Caco-2 (cell line): ENCODE measurements at regions not wholly inside any gene's neighbourhood (a gene's known extent, or its start where the extent isn't known, plus 50 kb on each side); places are given as distances from the start of the nearest gene placed in this dataset.

Experiments
- BruUV-seq: library from RNA; stranded (reverse); fragments of 400-500 nt; replicated peaks from 2 replicates; lab custom pipeline; 2021; lab: Mats Ljungman, UMichigan
- CTCF ChIA-PET: fragments of 300-600 bp; sonication (Branson Sonifier 250); formaldehyde crosslinking; loops from one replicate; lab custom pipeline; 2022; ENCODE audit warnings: antibody characterized with exemption; lab: Charles Lee
- POLR2A ChIA-PET: fragments of 300-600 bp; sonication (Branson Sonifier 250); formaldehyde crosslinking; loops from one replicate; lab custom pipeline; 2022; ENCODE audit warnings: antibody characterized with exemption; lab: Charles Lee
- DNase-seq, 2 experiments: peaks; one replicate each; pipeline versions ENCODE4 v3.0.0 to v3.0.0-alpha.2; 2020 to 2022
- H3K27me3 ChIP-seq: replicated peaks from 2 replicates; pipeline ENCODE4 v1.6.0; 2011; ENCODE audit warnings: low read length; ENCODE audit not compliant: control insufficient read depth, insufficient read depth
- H3K36me3 ChIP-seq: 2 replicates; pipeline ENCODE4 v1.5.1; 2011; ENCODE audit warnings: low read length; ENCODE audit not compliant: control insufficient read depth, insufficient read depth
- H3K4me1 ChIP-seq: fragments of 250-450 bp; sonication (Bioruptor Pico); 2 replicates; pipeline ENCODE4 v1.5.1; 2020; ENCODE audit warnings: mild to moderate bottlenecking
- H3K4me3 ChIP-seq: 2 replicates; pipeline ENCODE4 v1.5.1; 2011; ENCODE audit warnings: low read depth, mild to moderate bottlenecking, control low read depth, low read length
- H3K9me3 ChIP-seq: fragments of 250-450 bp; sonication (Bioruptor Pico); 2 replicates; pipeline ENCODE4 v1.5.1; 2020; ENCODE audit warnings: mild to moderate bottlenecking, moderate library complexity
- H3K27ac Mint-ChIP-seq: one replicate; pipeline ENCODE4 v1.8.0; 2022; ENCODE audit warnings: mixed read lengths; ENCODE audit not compliant: unreplicated experiment
- H3K27me3 Mint-ChIP-seq: one replicate; pipeline ENCODE4 v1.8.0; 2022; ENCODE audit warnings: mixed read lengths; ENCODE audit not compliant: insufficient read depth, unreplicated experiment
- H3K36me3 Mint-ChIP-seq: one replicate; pipeline ENCODE4 v1.8.0; 2022; ENCODE audit warnings: mild to moderate bottlenecking, mixed read lengths; ENCODE audit not compliant: insufficient read depth, unreplicated experiment
- H3K4me1 Mint-ChIP-seq: one replicate; pipeline ENCODE4 v1.8.0; 2022; ENCODE audit warnings: low read depth, mixed read lengths; ENCODE audit not compliant: unreplicated experiment
- H3K4me3 Mint-ChIP-seq: one replicate; pipeline ENCODE4 v1.8.0; 2022; ENCODE audit warnings: mild to moderate bottlenecking, moderate library complexity, mixed read lengths; ENCODE audit not compliant: unreplicated experiment
- H3K9me3 Mint-ChIP-seq: one replicate; pipeline ENCODE4 v1.8.0; 2022; ENCODE audit warnings: mixed read lengths; ENCODE audit not compliant: unreplicated experiment
- CTCF ChIP-seq, 2 experiments: fragments of 200-600 bp in 1 of 2; IDR thresholded peaks; 1 replicate in 1 of 2; 2 replicates in 1 of 2; pipeline versions ENCODE4 v1.5.1 to v1.8.0; 2011 to 2022; ENCODE audit warnings: antibody characterized with exemption in 1 of 2, control low read depth in 1 of 2, inconsistent platforms in 1 of 2, low read depth in 1 of 2, low read length in 1 of 2, mild to moderate bottlenecking in 1 of 2, moderate library complexity in 1 of 2; ENCODE audit not compliant: insufficient read depth in 1 of 2, severe bottlenecking in 1 of 2, unreplicated experiment in 1 of 2
- intact Hi-C: fragments of 100-400 bp; cut with micrococcal nuclease; formaldehyde crosslinking; loops from one replicate; pipeline ENCODE4 v1.10.0; 2022; ENCODE audit not compliant: unreplicated experiment

GRCh38 chr14:101350691-101351090 is 210.6 kb upstream of the DIO3 start:
- Histone ChIP-seq H3K9me3 (peaks cover 11% of the 10 kb centered on the region; the same call in 1 of the 2 replicates), H3K4me3 (no peak overlapping the region), H3K4me1 (no peaks in the 10 kb centered on the region), H3K36me3 (no peaks in the 10 kb centered on the region), H3K27me3 (no peaks in the 10 kb centered on the region)
- no peak overlapping the region for H3K4me3 Mint-ChIP-seq
- DNase-seq, result no peak
- H3K27ac Mint-ChIP-seq, result no peak overlapping the region
- CTCF ChIA-PET, result no interaction called here
- no peaks in the 10 kb centered on the region for H3K4me1 Mint-ChIP-seq
- intact Hi-C loops, result no loop called here
- no TSS peak for BruUV-seq
- no peaks in the 10 kb centered on the region for H3K27me3 Mint-ChIP-seq
- peaks cover 25% of the 10 kb centered on the region for H3K9me3 Mint-ChIP-seq
- POLR2A ChIA-PET, result no interaction called here
- TF ChIP-seq CTCF (IDR thresholded peaks at IDR 0.05; ENCODE audit: insufficient read depth in 1 of 2, low read depth in 1 of 2, low read length in 1 of 2, severe bottlenecking in 1 of 2, unreplicated experiment in 1 of 2), result no peak
- H3K36me3 Mint-ChIP-seq, result no peaks in the 10 kb centered on the region

- H3K27ac Mint-ChIP-seq, result no peak overlapping the region
- peak in 1 of 2 experiments; percentile 3 for DNase-seq
- BruUV-seq, result no TSS peak
- TF ChIP-seq CTCF (IDR thresholded peaks at IDR 0.05; ENCODE audit: insufficient read depth in 1 of 2, low read depth in 1 of 2, low read length in 1 of 2, severe bottlenecking in 1 of 2, unreplicated experiment in 1 of 2), result no peak
- no peaks in the 10 kb centered on the region for H3K27me3 ChIP-seq
- no peaks in the 10 kb centered on the region for H3K36me3 ChIP-seq
- H3K4me1 ChIP-seq, result no peaks in the 10 kb centered on the region
- no peaks in the 10 kb centered on the region for H3K27me3 Mint-ChIP-seq
- H3K9me3 ChIP-seq, result peaks cover 11% of the 10 kb centered on the region; the same call in 1 of the 2 replicates
- H3K36me3 Mint-ChIP-seq, result no peaks in the 10 kb centered on the region
- CTCF ChIA-PET, result no interaction called here
- H3K4me3 ChIP-seq, result no peak overlapping the region
- no peak overlapping the region for H3K4me3 Mint-ChIP-seq
- no peaks in the 10 kb centered on the region for H3K4me1 Mint-ChIP-seq
- intact Hi-C loops, result no loop called here
- POLR2A ChIA-PET, result no interaction called here
- H3K9me3 Mint-ChIP-seq, result peaks cover 25% of the 10 kb centered on the region
Observed at GRCh38 chr14:101351146-101351545, 210.1 kb upstream of the DIO3 start.

DNA sequence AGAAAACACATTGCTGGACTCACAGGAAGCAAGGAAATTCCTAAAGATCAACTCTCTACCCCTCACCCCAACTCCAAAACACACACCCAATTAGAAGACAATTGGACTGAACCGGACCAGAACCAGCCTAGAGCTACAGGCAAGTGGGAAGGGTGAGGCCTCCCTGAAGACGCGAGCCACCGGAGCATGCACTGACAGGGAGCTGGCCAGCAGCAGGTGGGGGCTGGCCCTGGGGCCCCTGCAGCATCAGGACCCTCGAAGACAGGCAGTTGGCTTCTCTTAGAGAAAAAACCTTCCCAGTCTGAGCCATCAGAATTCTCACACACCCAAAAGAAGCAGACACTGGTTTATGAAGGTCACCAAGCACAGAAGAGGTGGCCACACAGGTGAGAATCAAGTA is 209.5 kb upstream of the DIO3 start:
- Histone ChIP-seq H3K9me3 (peaks cover 8% of the 10 kb centered on the region; the same call in 1 of the 2 replicates), H3K4me1 (no peaks in the 10 kb centered on the region), H3K36me3 (no peaks in the 10 kb centered on the region), H3K4me3 (no peak overlapping the region), H3K27me3 (no peaks in the 10 kb centered on the region)
- no peaks in the 10 kb centered on the region for H3K27me3 Mint-ChIP-seq
- intact Hi-C loops, result no loop called here
- TF ChIP-seq CTCF (IDR thresholded peaks at IDR 0.05; ENCODE audit: insufficient read depth in 1 of 2, low read depth in 1 of 2, low read length in 1 of 2, severe bottlenecking in 1 of 2, unreplicated experiment in 1 of 2), result no peak
- H3K4me1 Mint-ChIP-seq, result no peaks in the 10 kb centered on the region
- no peak overlapping the region for H3K4me3 Mint-ChIP-seq
- CTCF ChIA-PET, result no interaction called here
- BruUV-seq, result no TSS peak
- H3K27ac Mint-ChIP-seq, result no peak overlapping the region
- no peaks in the 10 kb centered on the region for H3K36me3 Mint-ChIP-seq
- DNase-seq, result no peak
- POLR2A ChIA-PET, result no interaction called here
- peaks cover 25% of the 10 kb centered on the region for H3K9me3 Mint-ChIP-seq
